Peyer's patch (tissue), 4 donors: ENCODE measurements at regions not wholly inside any gene's neighbourhood (a gene's known extent, or its start where the extent isn't known, plus 50 kb on each side); places are given as distances from the start of the nearest gene placed in this dataset.

Source experiments
- POLR2A ChIP-seq, 2 donors: fragments of 450-650 bp; IDR thresholded peaks; one replicate each; pipeline ENCODE4 v1.5.1; 2017; ENCODE audit warnings: antibody characterized with exemption in 2 of 2, mild to moderate bottlenecking in 2 of 2, moderate library complexity in 2 of 2
- TF ChIP-seq, protein P1 (sequence below), 6 experiments: fragments of 450-650 bp in 4 of 6; fragments of 200-600 bp in 2 of 6; sonication (generic) in 1 of 6; IDR thresholded peaks; one replicate each; pipeline ENCODE4 v1.5.1; 2017 to 2019; ENCODE audit warnings: antibody characterized with exemption in 6 of 6, mild to moderate bottlenecking in 3 of 6, moderate library complexity in 1 of 6

DNA sequence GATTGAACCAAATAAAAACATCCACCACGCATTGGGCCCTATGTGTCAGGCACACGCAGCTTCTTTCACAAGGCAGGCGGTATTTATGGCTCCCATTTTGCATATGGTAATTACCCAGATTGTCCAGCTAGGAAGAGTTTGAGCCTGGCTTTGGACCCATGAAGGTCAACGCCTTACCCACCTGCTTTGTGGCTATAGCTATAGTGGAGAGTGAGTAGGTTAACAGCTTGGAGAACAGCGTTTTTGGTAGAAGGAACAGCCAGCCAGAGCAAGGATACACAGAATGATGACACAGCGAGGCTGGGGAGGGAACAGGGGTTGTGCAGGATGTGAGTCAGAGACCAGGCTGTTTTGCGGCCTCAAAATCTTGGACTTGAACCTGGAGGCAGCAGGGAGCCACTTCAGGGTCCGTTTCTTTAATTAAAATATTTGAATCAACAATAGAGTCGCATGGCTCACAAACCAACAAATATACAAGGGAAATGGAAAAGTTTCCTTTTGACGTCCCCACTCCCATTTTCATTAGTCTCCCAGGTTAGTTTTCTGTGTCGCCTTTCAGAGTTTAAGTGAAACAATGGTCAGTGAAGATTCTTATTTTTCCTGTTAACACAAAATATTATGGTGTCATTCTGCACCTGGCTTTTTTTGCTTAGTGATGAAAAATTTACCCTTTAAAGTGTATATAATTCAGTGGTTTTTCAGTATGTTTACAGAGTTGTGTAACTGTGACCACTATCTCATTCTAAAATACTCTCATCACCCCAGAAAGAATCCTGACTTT, 118.2 kb upstream of the STX18 start:
- TF ChIP-seq POLR2A (IDR thresholded peaks at IDR 0.05) = no peak
- TF ChIP-seq, protein P1, sequence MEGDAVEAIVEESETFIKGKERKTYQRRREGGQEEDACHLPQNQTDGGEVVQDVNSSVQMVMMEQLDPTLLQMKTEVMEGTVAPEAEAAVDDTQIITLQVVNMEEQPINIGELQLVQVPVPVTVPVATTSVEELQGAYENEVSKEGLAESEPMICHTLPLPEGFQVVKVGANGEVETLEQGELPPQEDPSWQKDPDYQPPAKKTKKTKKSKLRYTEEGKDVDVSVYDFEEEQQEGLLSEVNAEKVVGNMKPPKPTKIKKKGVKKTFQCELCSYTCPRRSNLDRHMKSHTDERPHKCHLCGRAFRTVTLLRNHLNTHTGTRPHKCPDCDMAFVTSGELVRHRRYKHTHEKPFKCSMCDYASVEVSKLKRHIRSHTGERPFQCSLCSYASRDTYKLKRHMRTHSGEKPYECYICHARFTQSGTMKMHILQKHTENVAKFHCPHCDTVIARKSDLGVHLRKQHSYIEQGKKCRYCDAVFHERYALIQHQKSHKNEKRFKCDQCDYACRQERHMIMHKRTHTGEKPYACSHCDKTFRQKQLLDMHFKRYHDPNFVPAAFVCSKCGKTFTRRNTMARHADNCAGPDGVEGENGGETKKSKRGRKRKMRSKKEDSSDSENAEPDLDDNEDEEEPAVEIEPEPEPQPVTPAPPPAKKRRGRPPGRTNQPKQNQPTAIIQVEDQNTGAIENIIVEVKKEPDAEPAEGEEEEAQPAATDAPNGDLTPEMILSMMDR (IDR thresholded peaks at IDR 0.05) = no peak
